ENCODE measurements at regions not wholly inside any gene's neighbourhood (a gene's known extent, or its start where the extent isn't known, plus 50 kb on each side); places are given as distances from the start of the nearest gene placed in this dataset.
"Not testable (repeated sequence)": the region's sequence is repeated elsewhere in the genome, so short reads cannot be mapped to it uniquely, and the experiment has no call there.

DNA sequence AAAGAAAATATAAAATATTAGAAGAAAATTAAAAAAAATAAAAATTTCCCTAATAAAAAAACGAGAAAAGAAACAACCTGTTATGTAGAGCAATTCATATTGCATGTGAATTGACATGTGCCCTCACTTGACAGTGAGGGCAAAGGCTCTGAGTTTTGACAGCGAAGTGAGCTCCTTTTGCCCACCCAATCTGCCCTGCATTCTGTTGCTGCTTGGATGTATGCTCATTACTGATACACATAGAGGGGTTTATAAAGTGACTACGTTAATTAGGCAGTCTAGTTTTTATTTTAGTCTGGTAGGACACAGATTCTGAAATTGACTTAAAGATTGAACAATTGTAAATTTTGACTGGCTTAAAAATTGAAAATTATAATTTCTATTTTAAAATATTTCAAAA lies 949.4 kb downstream of the TLE4 start:
- DNase-seq (ENCODE audit: low read depth), result no peak

DNA sequence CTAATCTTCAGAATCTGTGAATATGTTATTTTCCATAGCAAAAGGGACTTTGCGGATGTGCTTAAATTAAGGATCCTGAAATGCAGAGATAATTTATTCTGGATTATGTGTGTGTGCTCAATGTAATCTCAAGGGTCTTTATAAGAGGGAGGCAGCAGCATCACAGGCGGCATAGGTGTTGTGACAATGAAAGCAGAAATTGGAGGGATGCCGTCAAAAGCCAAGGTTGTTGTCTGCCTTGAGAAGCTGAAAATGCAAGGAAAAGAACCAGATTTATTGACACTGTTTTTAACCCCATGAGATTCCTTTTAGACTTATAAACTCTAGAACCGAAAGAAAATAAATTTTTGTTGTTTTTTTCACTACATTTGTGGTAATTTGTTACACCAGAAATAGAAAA lies 948.5 kb downstream of the TLE4 start:
- DNase-seq (ENCODE audit: low read depth), result no peak

DNA sequence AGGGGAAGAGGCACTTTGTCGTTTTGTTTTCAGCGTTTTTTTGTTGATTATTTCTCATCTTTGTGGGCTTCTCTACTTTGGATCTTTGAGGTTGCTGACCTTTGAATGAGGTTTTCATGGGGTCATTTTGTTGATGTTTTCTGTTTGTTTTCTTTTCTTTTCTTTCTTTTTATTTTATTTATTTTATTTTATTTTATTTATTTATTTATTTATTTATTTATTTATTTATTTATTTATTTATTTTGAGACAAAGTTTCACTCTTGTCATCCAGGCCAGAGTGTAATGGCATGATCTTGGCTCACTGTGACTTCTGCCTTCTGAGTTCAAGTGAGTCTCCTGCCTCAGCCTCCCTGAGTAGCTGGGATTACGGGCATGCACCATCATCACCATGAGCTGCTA lies 946.7 kb downstream of the TLE4 start:
- no peak for DNase-seq (ENCODE audit: low read depth)

DNA sequence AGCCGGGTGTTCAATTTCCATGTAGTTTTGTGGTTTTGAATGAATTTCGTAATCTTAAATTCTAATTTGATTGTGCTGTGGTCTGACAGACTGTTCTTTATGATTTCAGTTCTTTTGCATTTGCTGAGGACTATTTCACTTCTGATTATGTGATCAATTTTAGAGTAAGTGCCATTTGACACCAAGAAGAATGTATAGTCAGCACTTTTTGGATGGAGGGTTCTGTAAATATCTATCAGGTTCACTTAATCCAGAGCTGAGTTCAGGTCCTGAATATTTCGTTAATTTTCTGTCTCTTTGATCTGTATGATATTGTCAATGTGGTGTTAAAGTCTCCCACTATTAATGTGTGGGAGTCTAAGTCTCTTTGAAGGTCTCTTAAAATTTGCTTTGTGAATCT lies 944.9 kb downstream of the TLE4 start:
- DNase-seq (ENCODE audit: low read depth), result no peak

DNA sequence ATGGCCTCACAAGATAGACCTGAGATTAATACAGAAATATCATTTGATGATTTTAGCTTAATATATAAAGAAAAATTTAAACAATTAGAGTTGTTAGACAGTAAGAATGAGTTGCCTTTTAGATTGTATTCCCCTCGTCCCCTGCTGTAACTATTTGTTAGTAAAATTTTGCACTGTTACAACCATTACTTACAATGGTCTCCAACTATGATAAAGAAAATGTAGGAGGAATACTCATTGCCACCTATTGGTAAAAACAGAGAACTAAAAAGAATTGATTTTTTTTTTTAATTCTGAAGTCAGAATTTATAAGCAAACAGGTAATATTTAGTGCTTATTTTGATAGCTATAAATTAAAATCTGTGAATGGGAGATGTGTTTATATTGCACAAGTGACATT lies 937.6 kb downstream of the TLE4 start:
- no peak for DNase-seq (ENCODE audit: low read depth)

DNA sequence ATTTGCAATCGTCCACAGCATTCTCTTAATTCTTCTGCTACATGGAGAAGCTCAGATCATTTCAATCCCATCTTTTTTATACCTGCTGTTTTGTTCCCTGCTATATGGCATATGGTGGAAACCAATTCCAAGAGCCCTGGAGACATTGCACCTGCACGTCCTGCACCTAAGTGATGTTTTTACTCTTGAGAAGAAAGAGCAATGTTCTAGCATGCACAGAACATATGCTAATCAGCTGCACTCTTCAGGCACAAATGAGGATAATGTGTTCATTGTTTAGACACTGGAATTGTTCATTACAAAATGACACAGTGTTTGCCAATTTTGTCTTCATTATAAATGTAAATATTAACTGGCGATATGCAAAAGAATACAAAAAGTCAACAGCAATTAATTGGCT lies 935.8 kb downstream of the TLE4 start:
- DNase-seq (ENCODE audit: low read depth), result no peak

DNA sequence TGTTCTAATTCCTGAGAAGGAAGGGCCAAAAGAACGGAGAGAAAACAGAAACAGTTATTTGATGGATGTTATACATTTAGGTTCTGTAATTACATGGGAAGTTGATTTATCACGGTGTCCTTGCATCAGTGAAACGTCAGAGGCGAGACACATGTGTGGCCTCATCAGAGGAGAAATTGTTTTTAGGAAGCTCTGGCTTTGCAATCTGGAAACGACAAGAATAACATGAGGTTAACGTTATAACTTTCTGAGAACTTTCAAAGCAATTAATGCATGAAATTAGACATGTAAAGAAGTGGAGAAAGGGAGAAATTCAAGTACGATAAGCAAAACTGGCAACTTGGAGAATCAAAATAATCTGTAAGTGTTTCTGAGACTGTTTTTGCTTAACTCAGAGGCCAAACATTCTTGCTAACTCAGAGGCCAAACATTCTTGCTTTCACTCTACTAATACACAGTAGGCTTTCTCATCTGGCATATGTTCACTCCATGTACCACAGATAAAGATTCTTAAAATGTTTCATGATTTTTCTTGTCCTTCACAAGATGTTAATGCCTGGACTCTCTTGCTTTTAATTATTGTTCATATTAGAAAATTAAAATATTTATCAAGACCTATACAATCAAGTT lies 933.0 kb downstream of the TLE4 start:
- no peak for DNase-seq (ENCODE audit: low read depth)

DNA sequence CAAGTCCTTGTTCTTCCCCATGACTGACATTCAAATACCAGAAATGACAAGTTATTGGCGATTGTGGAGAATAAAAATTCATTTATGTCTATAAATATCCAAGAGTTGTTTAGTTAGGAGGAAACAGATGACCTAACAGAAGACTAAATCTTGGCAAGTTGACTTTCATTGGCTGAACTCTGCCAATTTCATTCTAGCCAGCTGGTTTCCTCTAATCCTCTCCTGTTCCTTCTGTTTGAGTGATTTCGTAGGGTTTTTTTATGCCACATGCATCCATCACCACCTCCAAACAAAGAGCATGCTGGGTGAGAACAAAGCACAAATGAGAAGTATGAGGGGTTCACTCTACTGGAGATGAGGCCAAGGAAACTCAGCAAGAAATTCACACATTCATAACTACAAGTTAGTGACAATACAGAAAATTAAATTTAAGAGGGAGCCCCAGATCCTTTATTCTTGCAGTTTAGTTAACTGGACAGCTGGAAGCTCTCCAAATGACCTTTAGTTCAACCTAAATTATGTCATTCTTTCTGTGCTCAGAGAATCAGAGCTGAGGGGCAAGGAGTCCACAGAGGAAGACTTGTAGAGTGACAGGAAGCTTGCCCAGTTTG lies 932.0 kb downstream of the TLE4 start:
- DNase-seq (ENCODE audit: low read depth), result no peak

DNA sequence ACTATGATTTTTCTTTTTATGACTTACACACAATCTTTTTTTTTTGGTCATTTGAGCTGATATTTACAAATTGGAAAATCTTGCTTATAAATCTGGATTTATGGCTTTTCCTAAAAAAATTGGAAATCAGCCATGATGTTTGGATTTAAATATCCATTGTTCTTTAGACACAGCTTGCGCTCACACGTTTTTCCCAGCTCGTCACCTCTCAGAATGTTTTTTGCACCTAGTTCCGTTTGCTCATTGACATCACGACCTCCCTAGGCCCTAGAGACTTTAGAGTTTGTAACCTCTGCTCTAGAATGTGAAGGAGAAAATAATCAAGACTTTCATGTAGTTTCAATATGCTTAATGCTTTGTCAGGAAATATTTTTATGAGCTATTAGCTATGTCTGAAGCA lies 930.5 kb downstream of the TLE4 start:
- DNase-seq (ENCODE audit: low read depth), result no peak

DNA sequence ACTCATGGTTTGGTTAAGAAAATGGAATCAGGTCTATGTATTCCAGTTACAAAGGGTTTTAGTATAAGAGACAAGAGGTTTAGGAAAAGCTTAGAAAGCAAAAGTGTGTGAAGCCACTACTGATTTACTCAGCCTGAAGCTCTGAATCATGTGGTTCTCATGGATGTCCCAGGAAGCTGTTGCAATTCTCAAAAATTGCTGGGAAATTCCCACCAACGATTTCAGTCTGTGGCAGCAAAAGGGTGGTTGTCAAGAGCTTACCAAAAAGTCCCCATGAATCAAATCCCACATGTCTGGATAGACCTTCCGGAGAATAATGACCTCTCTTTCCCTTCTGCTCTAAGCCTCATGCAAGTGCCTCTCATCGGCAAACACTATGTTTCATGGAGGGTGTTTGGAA lies 929.9 kb downstream of the TLE4 start:
- no peak for DNase-seq (ENCODE audit: low read depth)

DNA sequence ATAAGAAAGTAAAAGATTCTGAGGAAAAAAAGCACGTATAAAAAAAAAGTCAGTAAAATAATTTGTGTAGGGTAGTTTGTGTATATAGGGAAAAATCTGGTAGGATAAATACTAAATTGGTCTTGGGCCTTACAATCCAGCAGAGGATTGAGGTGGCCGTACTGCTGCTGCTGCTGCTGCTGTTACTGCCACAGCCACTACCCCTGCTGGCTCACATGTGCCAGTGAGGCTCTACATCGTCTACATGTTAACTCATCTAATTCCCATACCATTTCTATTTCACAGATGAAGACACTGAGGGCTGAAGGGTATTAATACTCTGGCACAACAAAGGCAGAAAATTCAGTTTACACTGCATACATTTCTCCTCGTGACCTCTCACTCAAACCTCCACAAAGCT lies 928.5 kb downstream of the TLE4 start:
- no peak for DNase-seq (ENCODE audit: low read depth)

DNA sequence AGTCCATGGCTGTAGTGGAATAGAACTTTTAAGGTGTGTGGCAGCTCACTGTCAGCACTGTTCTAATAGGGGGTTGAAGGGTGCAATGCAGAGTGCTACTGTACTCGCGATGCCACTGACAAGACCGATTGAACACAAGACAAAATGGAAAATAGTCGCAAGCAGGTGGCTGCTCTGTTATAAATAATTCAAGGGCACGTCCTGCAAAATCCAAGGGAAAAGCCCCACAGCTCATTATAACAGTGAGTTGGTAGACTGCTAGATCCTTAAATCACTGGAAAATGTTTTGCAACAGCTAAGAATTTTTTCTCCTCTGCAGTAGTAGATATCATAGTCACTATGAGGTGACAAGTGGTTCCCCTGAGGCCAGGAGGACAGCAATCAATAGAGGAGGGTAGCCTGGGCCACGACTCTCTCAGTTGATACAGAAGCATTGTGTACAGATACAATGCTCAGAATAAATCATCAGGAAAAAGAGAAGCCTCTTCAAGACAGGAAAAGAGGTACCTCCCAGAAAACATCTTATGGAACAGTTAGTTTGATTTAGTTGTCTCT lies 926.3 kb downstream of the TLE4 start:
- no peak for DNase-seq (ENCODE audit: low read depth)

DNA sequence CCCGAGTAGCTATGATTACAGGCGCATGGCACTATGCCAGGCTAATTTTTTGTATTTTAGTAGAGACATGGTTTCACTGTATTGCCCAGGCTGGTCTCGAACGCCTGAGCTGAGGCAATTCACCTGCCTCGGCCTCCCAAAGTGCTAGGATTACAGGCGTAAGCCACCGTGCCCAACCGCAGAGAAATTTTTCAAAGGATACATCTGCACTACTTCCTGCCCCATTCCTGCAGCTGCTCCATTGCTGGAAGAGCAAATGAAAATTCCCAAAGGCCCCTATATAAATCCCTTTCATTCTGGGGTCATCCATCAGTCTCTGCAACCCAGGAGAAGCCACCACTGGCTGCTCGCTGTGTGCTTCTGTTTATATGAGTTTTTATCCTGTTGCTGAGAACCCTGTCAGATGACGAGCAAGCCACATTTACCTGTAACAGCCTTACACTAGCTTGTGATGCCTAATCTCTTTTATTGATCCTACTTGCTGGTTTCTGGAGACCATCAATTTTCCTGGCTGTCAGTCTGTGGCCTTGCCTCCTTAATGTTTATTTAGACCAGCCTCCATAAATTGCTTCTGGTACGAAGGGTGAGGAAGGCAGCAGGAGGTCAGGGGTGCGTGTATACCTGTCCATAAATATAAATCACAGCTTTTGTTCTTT lies 925.3 kb downstream of the TLE4 start:
- DNase-seq (ENCODE audit: low read depth), result no peak

DNA sequence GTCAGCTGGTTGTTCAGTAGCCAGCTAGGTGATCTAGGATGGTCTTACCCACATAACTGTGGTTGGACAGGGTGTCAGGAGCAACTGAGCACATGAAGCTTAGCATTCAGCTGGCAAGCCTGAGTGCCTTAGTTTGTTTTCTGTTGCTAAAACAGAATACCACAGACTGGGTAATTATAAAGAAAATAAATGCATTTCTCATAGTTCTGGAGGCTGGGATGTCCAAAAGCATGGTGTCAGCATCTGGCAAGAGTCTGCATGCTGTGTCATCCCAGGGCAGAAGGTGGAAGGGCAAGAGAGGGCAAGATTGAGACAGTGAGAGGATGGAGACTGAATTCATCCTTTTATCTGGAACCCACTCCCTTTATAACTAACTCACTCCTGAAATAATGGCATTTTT lies 921.5 kb downstream of the TLE4 start:
- DNase-seq (ENCODE audit: low read depth), result no peak

DNA sequence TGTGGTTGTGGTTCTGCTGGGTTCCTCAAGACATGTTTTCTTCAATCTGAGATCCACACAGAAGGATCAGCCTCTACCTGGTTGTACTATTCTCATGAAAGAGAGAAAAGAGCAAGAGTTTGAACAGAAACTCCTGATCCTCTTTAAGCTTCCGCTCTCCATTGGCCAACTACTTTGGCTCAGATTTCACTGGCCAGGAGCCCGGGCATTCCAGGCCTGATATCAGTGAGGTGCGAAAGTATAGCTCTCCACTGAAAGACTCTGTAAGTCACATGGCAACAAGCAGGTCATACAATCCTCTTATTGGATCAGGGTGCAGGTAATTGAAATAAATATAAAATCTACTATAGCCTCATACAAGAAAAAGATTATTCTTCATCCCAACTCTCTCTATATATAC lies 920.5 kb downstream of the TLE4 start:
- DNase-seq (ENCODE audit: low read depth), result no peak

DNA sequence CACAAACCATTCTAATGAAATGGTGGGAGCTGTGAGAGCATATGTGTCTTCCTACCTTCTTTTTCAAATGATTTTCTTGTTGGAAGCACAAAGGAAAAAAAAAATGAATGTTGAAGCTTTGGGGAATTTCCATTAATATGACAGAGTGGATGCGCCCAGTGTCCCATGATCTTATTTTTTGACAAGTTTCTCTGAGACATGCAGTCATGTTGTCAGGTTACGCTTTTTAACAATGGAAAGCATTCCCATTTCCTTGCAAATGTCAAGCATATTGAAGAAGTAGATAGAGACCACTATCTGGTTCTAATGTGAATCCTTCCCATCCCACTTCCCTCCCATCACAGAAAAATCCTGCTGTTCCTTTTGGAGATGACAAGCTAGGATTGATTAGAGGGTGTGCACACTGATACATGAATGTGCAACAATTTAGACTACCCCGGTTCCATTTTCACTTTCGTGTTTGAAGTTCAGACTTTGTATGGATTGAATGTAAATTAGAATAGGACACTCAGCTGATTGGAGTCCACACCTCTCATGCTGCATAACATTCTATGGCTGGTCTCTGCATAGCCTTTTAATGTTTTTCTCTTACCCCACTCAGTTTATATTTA lies 919.4 kb downstream of the TLE4 start:
- DNase-seq (ENCODE audit: low read depth), result no peak

DNA sequence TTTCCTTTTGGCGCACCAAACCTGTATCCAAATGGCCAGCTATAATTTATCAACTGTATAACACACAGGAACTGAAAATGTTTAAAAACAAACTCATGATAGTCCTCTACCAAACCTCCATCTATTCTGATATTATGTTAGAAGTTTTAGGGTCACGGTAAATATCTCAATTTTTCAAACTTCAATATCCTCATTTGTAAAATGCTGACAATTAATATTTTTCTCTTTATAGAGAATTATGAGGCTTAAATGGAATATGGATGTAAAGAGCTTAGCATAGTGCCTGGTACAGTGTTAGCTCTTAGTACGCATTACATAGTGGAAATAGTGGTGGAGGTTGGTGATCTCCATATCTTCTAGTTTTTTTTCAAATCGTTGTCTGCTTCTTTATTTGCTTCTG lies 917.6 kb downstream of the TLE4 start:
- no peak for DNase-seq (ENCODE audit: low read depth)

DNA sequence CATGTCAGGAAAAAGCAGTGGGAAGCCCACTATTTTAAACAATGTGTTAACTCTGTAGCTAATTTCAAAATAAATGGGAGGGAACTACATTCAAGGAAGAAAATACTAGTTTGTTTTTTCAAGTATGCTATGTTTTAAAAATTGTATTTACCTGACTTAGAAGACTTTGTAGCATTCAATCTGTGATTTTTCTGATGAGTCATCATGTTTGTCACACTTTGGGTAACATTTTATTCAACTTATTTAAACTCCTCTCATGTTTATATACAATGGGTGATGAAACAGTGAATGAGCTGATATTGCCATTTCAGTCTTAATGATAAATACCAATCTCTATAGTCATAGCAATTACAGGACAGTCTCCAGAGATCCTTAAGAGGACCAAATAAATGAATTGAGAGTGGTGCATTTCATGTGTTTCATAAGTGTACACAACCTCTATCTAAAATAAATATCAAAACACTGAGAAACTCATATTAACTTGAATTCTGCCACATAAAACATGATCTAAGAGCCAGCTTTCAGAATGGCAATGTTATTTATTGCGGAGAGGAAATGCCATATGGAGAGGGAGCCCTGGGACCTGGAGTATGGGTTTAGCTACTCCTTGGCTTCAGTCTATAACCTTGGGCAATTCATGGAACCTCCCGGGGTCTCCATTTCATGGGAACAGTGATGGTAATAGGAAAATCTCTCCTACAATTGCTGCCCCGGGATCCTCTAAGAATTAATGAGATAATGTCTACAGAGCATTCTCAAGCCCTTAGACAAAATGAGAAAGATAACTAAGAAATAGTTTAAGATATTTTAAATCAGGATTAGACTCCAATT lies 913.9 kb downstream of the TLE4 start:
- DNase-seq (ENCODE audit: low read depth), result no peak

DNA sequence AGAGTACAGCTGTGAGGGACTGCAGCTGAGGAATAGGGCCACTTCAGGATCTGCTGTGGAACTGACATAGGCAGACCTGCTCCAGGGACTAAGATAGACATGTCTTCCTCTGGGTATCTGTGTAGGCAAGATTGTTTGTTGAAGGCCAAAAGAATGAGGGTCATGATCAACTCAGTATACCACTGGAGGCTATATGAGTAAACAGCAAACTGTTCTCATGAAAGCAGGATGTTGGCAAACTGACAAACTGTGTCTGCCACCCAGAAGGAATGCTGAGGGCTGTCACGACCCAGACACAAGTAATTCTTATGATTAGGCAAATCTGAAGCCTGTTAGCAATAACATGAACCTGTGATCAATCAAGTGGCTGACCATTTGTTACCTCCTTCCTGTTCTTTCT lies 910.5 kb downstream of the TLE4 start:
- DNase-seq (ENCODE audit: low read depth), result not testable (repeated sequence)

DNA sequence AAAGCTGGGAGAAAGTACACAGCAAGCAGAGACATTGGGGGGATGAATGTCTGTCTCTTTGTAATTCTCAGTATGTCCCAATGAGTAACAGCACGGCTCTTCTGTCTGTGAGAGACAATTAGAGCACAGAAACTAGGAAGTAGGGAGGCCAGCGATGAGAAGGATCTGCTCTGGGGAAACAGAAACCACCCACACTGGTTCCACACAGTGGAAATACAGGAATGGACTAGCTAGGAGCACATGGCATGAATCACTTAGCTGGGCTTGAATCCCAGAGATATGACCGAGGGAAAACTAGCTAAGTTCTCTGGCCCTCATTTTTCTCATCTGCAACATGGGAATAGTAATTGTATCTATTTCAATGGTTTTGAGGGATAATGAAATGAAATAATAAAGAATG lies 895.9 kb downstream of the TLE4 start:
- DNase-seq (ENCODE audit: low read depth), result no peak

DNA sequence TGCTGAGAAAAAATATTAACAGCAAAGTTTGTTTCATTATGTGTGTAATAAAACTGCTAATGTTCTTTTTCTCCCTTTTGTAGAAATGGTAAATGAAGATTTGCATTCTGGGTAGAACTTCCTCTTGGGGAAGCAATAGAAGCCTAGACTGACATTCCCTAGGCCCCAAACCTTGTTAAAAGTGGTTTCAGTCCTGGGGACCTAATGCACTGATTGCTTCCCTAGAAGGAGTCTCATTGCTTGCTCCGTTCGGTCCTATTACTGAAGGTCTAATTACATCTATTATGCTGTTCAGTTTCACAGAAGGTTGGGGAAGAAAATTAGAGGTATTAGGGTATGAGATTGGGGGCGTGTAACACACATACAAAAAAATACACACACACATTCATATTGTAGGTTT lies 893.8 kb downstream of the TLE4 start:
- no peak for DNase-seq (ENCODE audit: low read depth)

DNA sequence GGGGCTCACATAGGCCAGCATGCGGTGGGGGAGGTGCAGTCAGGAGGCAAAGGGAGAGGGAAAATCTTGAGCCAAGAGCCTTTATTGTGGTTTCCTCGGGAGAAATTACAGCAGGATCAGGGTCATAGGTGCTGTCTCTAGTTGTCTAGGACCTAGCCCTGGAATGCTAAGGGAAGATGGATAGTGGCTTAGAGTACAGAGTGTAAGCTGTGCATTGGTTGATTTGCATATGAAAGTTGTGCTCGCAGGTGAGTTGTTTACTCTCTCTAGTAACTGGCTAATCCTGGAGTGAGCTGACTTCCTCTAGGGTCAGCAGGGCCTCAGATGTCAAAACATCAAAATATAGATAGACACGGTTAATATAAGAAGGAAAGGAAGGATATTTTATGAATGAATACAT lies 877.7 kb downstream of the TLE4 start:
- no peak for DNase-seq (ENCODE audit: low read depth)

Measured in activated gamma-delta T cell treated with anti-CD3 and anti-CD28 coated beads, Interleukin-2, amount 50 U/mL, for 16 hours (primary cell).